Skeletal muscle satellite cell (primary cell): ENCODE measurements at regions not wholly inside any gene's neighbourhood (a gene's known extent, or its start where the extent isn't known, plus 50 kb on each side); places are given as distances from the start of the nearest gene placed in this dataset.

Source experiments
- H3K27me3 ChIP-seq: 2 replicates; pipeline ENCODE4 v1.7.0; 2013; ENCODE audit warnings: low read length; ENCODE audit not compliant: control insufficient read depth, insufficient read depth
- H3K36me3 ChIP-seq: 2 replicates; pipeline ENCODE4 v1.7.0; 2013; ENCODE audit warnings: mild to moderate bottlenecking, control low read depth, low read length; ENCODE audit not compliant: insufficient read depth
- H3K4me1 ChIP-seq: 2 replicates; pipeline ENCODE4 v1.7.0; 2013; ENCODE audit warnings: low read length; ENCODE audit not compliant: control insufficient read depth, insufficient read depth
- H3K4me2 ChIP-seq: 2 replicates; pipeline ENCODE4 v1.7.0; 2013; ENCODE audit warnings: mild to moderate bottlenecking, low read length
- H3K4me3 ChIP-seq: 2 replicates; pipeline ENCODE4 v1.7.0; 2013; ENCODE audit warnings: low read length
- H3K9ac ChIP-seq: 2 replicates; pipeline ENCODE4 v1.7.0; 2013; ENCODE audit warnings: mild to moderate bottlenecking, low read depth, low read length, moderate library complexity
- H3K9me3 ChIP-seq: replicated peaks from 2 replicates; pipeline ENCODE4 v1.7.0; 2013; ENCODE audit warnings: mild to moderate bottlenecking, control low read depth, low read length

DNA sequence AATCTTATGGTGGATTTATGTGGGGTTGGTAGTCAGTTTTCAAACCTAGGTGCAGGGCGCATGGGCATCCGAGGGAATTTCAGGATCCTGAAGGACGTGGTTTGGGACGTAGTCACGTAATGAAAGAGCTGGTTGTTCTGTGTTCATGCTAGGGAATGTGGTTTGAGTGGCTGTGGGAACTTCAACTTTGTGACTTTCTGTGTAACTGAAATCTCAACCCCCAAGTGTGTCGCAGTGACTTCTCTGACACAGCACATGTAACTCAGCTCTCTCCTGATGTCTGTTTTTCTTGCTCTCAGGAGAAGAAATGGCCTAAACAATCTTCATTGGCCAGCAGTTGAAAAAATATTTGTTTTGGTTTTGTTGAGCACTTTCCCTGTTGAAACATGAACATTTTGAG lies 199.0 kb downstream of the PTEN start:
- H3K9ac ChIP-seq: no peak overlapping the region
- H3K9me3 ChIP-seq: no peaks in the 10 kb centered on the region
- H3K36me3 ChIP-seq: no peaks in the 10 kb centered on the region
- H3K27me3 ChIP-seq: no peaks in the 10 kb centered on the region
- H3K4me1 ChIP-seq: peaks cover 12% of the 10 kb centered on the region
- no peak overlapping the region for H3K4me3 ChIP-seq
- peak overlapping the region; percentile 46 for H3K4me2 ChIP-seq

DNA sequence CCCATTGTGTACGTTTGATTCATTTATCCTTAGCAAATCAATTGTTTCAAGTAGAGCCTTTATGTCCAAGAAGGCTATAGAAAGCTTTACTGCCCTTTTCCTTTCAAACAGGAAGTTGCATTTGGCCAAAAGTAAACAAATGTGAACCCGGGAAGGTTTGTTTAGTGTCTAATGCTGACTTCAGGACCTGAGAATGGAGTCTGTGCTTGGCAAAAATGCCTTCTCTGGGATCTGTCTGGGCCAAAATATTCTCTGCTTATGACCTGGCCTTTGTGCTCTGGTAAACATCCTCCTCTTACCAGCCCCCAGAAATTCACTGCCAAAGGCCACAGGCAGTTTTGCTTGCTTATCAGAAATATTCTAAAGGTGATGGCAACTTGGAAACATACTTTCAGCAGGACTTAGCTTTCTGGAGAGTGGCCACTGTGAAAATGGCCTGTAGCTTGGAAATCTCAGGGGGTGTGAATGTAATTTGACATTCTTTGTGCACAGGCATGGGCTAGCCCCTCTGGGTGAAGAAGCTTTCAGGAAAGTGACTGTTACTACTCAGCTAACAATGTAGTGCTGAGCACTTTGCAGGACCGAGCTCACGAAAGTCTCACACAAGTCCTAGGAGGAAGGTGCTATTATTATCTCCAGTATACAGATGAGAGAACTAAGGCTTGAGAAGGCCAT lies 199.5 kb downstream of the PTEN start:
- Histone ChIP-seq H3K4me3 (no peak overlapping the region), H3K9ac (no peak overlapping the region), H3K36me3 (no peaks in the 10 kb centered on the region), H3K27me3 (no peaks in the 10 kb centered on the region), H3K4me1 (peaks cover 12% of the 10 kb centered on the region), H3K4me2 (peak overlapping the region; percentile 46), H3K9me3 (no peaks in the 10 kb centered on the region)

DNA sequence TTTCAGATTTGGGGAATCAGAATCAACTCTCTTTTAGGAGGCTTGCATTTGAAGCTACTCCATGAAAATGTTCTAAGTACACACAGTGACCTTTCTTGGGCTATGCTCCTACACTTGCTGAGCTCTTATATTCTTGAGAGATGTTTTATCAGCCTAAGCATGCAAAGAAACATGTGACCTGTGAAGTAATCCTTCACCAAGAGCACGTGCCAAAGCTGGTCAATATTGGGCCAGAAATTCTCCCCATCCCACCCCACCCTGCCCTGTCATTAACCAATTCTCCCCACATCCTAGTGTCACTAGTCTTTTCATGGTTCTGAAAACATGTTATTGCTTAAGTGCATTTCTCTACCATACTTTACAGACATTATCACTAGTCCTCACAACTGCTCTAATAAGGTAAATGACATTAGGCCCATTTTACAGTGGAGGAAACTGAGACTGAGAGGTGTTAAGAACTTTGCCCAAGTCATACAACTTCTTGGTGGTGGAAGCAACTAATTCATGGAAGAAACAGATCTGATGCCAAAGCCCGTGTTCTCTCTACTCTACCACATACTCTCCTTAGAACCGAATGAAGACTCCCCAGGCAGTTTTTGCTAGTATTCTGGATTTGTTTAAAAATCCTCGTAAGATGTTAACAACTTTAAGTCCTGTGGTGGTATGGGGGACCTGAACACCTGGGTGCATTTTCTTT lies 200.6 kb downstream of the PTEN start:
- Histone ChIP-seq H3K27me3 (no peaks in the 10 kb centered on the region), H3K36me3 (no peaks in the 10 kb centered on the region), H3K4me3 (no peak overlapping the region), H3K9me3 (no peaks in the 10 kb centered on the region), H3K9ac (no peak overlapping the region), H3K4me2 (no peak overlapping the region), H3K4me1 (peaks cover 12% of the 10 kb centered on the region)

DNA sequence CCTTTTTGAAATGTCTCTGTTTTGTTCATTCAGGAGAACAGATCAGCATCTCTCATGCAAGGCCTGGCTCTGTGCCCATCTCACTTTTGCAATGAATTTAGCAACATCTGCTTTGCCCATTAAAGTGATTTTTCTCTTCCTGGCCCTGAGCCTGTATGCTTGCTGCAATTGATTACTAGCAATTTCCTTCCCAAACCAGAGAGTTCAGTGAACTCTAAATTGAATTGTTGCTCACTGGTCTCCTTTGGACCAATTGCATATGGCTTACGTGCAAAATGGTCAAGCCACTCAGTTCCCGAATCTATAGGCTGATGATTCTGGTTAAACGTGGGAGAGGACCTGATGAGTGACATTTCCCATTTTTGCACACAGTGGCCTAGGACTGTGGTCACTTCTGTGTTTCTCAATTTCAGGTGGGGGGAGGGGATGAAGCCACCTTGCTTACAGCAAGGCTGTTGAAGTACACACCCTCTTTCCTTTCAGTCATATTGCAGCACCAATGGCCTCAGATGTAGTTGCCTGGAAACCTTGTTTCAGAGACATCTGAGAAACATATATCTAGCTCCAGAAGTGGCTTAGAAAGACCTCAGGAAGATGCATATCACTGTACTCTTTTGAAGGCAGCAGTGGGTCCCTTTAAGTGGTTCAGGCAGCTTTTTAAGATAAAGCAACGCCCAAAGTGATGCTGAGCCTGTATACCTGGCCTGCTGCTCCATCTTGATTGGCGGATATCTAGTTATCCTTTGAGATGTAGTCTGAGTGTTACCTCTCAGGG lies 201.4 kb downstream of the PTEN start:
- no peaks in the 10 kb centered on the region for H3K36me3 ChIP-seq

DNA sequence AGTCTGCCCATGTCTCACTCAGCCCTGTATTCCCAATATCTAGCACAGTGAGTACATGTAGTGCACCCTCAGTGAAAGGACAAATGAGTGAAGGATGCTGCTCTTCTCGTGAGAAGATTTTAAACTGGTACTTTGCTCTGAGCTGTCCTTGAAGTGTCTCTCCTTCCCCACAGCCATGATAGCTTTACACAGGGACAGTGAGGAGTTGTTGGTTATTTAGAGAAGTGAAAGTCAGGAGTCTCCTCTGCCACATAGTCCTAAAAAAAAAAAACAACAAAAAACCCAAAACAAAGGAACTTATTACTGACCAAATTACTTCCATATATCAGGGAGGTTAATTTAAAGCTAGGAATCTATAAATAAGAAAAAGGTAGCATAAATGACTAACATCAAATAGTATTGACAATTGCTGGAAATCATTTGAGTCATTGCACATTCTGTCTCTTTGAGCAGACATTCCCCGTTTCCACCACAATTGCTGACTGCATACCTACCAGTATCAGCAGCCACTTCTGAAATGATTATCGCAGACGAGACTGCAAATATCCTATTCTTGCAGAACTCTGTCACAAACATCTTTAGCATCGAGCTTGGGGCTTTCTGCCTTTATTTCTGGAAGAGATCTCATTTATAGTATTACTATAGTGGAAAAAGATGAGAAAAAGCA lies 202.1 kb downstream of the PTEN start:
- Histone ChIP-seq H3K36me3 (no peaks in the 10 kb centered on the region), H3K4me2 (no peak overlapping the region), H3K4me3 (no peak overlapping the region), H3K27me3 (no peaks in the 10 kb centered on the region), H3K4me1 (peaks cover 12% of the 10 kb centered on the region), H3K9ac (no peak overlapping the region), H3K9me3 (no peaks in the 10 kb centered on the region)

More for the DNA sequence above, 201.4 kb downstream of the PTEN start:
- Histone ChIP-seq H3K27me3 (no peaks in the 10 kb centered on the region), H3K4me1 (peaks cover 12% of the 10 kb centered on the region), H3K4me2 (no peak overlapping the region), H3K9ac (no peak overlapping the region), H3K9me3 (no peaks in the 10 kb centered on the region), H3K4me3 (no peak overlapping the region)

DNA sequence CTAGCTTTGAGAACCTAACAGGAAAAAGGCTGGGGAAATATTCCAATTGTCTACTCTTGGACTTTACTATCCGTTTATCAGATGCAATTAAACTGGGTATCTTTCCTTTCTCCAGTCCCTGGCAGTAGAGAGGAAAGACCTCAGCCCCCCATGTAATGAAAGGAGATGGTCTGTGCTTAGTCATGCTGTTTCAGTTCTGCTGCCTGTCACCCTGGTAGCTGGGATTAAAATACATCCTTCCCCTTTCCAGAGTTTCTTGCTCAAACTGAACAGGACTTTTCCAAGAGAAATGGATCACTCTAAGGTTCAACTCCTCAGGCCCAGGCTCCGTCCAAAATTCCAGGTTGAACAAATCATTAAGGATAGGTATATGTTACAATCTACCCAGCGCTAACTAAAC lies 202.9 kb downstream of the PTEN start:
- Histone ChIP-seq H3K4me2 (no peak overlapping the region), H3K27me3 (no peaks in the 10 kb centered on the region), H3K4me3 (no peak overlapping the region), H3K9me3 (no peaks in the 10 kb centered on the region), H3K4me1 (peaks cover 12% of the 10 kb centered on the region), H3K9ac (no peak overlapping the region), H3K36me3 (no peaks in the 10 kb centered on the region)

DNA sequence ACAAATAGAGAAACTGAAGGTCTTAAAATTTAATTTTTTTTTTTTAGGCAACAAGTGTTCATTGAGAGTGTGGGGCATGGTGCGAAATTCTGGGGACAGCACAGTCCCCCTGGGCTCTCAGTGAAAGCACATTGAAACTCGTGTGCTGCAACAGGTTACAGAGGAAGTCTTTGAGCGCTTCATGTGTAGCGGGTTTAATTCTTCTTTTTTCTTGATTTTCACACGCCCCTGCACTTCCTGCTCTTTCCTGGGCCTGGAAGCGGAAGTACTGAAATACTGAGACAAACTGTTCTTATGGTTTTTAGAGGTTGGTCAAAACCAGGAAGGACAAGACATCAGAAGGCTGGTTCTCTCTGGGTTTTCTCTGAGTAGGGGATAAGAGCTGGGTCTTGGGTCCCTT lies 203.5 kb downstream of the PTEN start:
- H3K9me3 ChIP-seq: no peaks in the 10 kb centered on the region
- H3K27me3 ChIP-seq: no peaks in the 10 kb centered on the region
- H3K4me2 ChIP-seq: no peak overlapping the region
- no peak overlapping the region for H3K9ac ChIP-seq
- no peak overlapping the region for H3K4me3 ChIP-seq
- H3K4me1 ChIP-seq: peaks cover 12% of the 10 kb centered on the region
- no peaks in the 10 kb centered on the region for H3K36me3 ChIP-seq

DNA sequence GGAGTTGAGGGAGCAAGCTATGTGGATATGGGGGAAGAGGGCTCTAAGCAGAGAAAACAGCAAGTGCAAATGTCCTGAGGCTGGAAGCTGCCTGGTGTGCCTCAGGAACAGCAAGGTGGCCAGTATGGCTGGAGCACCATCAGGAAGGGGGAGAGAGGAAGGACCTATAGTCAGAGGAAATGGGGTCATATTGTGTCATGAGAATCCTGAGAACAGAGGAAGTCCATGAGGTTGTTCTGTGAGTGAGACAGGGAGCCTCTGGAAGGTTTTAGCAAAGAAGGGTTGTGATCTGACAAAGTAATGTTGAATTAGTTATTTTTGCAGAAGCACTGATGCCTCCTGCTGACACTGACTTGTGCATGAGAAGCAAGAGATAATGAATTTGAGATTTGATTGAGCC lies 204.3 kb downstream of the PTEN start:
- no peak overlapping the region for H3K4me2 ChIP-seq
- H3K27me3 ChIP-seq: no peaks in the 10 kb centered on the region
- no peaks in the 10 kb centered on the region for H3K36me3 ChIP-seq
- no peaks in the 10 kb centered on the region for H3K9me3 ChIP-seq
- no peak overlapping the region for H3K4me3 ChIP-seq
- H3K4me1 ChIP-seq: peaks cover 7% of the 10 kb centered on the region
- H3K9ac ChIP-seq: no peak overlapping the region

DNA sequence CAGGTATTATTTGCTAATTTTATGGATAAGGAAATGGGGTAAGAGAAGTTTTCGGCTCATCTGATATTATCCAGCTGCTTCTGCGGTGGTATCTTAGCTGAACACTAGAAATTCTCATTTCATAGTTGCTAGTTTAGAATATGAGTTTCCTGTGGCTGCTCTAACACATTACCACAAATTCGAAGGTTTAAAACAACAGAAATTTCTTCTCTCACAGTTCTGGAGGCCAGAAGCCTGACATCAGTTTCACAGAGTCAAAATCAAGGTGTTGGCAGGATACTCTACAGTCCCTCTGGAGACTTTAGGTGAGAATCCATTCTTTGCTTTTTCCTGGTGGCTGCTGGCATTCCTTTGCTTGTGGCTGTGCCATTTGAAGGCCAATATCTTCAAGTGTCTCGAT lies 205.9 kb downstream of the PTEN start:
- H3K4me2 ChIP-seq: no peak overlapping the region
- no peak overlapping the region for H3K4me3 ChIP-seq
- H3K27me3 ChIP-seq: no peaks in the 10 kb centered on the region
- no peaks in the 10 kb centered on the region for H3K9me3 ChIP-seq
- H3K36me3 ChIP-seq: no peaks in the 10 kb centered on the region
- H3K4me1 ChIP-seq: no peaks in the 10 kb centered on the region
- H3K9ac ChIP-seq: no peak overlapping the region

DNA sequence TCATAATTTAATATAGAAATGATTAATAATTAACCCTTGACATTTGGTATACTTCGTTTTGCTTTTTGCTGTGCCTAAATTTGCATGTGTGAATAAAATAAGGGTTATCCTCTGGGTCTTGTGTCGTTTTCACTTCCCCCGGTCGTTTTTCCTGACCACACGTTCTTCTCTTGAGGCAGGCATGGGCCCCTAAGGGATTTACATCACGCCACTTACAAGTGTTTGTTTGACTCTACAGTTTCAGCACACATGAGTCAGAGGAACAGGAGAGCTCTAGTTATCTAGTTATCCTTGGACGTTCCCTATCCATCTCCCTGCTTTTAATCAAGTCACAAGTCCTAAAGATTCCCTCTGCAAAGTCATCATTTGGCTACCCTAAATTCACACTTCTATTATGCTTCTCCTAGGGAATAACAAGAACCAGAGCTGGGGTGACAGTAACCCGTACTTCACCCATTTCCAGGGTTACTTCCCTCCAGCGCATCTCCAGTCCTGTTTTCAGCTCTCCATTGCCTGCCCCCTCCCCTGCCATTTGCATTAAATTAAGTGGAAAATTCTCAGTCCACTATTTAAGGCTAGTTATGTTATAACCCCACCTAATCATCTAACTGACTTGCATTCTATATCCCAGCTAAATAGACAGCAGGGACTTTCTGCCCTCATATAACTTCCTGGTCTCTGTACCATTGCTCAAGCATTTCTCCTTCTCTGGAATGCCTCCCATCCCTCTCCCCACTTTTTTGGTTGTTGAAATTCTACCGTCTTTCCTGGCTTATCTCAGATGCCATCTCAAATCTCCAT lies 206.9 kb downstream of the PTEN start:
- no peaks in the 10 kb centered on the region for H3K9me3 ChIP-seq
- no peaks in the 10 kb centered on the region for H3K27me3 ChIP-seq
- no peaks in the 10 kb centered on the region for H3K4me1 ChIP-seq
- no peak overlapping the region for H3K4me3 ChIP-seq
- no peak overlapping the region for H3K9ac ChIP-seq
- no peak overlapping the region for H3K4me2 ChIP-seq
- no peaks in the 10 kb centered on the region for H3K36me3 ChIP-seq

DNA sequence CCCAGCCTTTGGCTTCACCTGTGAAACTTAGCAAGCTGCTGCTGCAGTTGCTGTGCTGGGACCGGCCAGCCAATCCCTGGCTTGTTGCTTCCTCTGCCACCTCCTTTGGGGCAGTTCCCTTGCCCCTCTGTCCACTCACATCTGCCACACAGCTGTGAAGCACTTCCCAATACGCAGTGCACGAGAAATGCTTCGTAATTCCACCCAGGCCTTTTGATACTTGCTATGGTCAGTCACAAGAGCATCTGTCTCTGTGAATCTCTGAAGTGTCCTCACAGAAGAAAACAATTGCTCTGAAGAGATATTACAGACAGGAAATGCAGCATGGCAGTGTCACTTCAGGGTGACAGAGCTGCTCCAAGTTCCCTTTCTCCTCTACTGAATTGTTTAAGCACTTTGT lies 208.5 kb downstream of the PTEN start:
- no peaks in the 10 kb centered on the region for H3K9me3 ChIP-seq
- no peaks in the 10 kb centered on the region for H3K36me3 ChIP-seq
- H3K4me3 ChIP-seq: no peak overlapping the region
- H3K27me3 ChIP-seq: no peaks in the 10 kb centered on the region
- no peak overlapping the region for H3K4me2 ChIP-seq
- no peaks in the 10 kb centered on the region for H3K4me1 ChIP-seq
- no peak overlapping the region for H3K9ac ChIP-seq
